Skeletal muscle cell (primary cell): ENCODE measurements at regions not wholly inside any gene's neighbourhood (a gene's known extent, or its start where the extent isn't known, plus 50 kb on each side); places are given as distances from the start of the nearest gene placed in this dataset.
A peak's percentile ranks its signal among the peaks of the same experiment; 100 is the strongest.

Source experiments
- DNase-seq: peaks from one replicate; pipeline ENCODE4 v3.0.0-alpha.2; 2010; ENCODE audit warnings: low read depth
- H3K4me3 ChIP-seq: 2 replicates; pipeline ENCODE4 v1.5.1; 2011; ENCODE audit warnings: low read depth, mild to moderate bottlenecking, control low read depth, low read length, moderate library complexity

DNA sequence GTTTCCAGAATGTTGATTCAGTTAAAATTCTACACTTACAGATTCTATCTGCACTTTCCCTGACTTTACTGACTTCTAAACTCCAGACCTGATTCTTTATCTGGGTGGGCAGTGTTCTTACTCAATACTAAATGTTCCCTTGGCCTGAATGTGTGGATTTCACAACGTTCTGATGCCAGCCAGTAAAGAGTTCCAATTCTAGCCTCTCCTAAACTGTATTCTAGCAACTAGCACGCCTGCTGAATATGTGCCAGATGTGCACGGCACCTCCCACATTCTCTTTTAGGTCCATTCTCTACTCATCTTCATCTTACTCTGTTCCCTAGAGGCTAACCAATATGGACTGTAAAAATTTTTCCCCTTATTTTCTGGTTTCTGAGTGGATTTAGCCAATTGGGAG is 479.5 kb upstream of the AGTR1 start:
- H3K4me3 ChIP-seq: no peak overlapping the region
- no peak for DNase-seq

GRCh38 chr3:148219999-148220398 is 477.7 kb upstream of the AGTR1 start:
- no peak overlapping the region for H3K4me3 ChIP-seq
- DNase-seq: no peak

DNA sequence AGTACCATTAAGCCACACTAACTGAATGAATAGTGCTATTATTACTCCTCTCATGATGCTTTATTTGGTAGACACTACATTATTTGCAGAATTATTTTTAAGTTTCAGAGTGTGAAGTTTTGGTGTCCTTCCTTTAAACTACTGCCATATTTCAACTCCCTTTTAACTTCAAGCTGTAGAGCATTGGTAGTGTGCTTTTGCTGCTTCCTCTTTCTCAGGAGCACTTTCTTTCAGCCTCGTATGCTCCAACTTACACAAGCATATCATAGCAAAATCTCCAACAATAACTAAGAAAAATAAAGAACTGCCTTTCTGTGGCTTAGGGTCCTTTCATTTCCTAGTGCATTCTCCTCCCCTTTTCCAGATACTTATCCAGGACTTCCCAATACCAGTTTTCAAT is 476.4 kb upstream of the AGTR1 start:
- H3K4me3 ChIP-seq: no peak overlapping the region
- DNase-seq: no peak

DNA sequence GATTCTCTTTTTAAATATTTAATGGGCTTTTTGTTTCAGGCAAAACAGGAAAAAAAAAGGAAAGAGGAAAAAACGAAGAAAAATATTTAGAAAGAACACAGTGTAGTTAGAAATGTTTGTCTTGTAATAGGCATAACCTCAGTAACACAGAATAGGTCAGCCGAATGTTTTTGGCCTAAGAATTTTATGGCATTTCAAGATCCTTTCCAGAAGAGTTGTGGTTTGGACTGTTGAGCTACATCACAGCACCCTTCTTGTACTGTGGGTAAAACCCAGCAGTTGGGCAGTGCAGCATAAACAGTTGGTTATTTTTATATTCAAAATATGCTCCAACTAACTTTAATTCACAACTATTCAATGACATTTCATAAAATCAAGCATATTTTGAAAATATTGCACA is 474.4 kb upstream of the AGTR1 start:
- no peak for DNase-seq
- no peak overlapping the region for H3K4me3 ChIP-seq

DNA sequence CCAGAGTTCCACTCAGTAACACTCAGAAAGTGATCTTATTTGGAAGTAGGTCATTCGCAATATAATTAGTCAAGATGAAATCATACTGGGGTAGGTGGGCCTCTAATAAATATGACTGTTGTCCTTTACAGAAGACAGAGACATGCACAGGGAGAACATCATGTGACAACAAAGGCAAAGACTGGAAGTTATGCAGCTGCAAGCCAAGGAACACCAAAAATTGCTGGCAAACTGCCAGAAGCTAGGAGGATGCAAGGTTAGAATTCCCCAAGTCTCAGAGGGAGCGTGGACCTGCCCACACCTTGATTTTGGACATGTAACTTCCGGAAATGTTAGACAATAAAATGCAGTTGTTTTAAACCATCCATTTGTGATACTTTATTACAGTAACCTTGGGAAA is 471.5 kb upstream of the AGTR1 start:
- no peak for DNase-seq
- H3K4me3 ChIP-seq: no peak overlapping the region

GRCh38 chr3:148227534-148227933 is 470.2 kb upstream of the AGTR1 start:
- no peak overlapping the region for H3K4me3 ChIP-seq
- DNase-seq: no peak

DNA sequence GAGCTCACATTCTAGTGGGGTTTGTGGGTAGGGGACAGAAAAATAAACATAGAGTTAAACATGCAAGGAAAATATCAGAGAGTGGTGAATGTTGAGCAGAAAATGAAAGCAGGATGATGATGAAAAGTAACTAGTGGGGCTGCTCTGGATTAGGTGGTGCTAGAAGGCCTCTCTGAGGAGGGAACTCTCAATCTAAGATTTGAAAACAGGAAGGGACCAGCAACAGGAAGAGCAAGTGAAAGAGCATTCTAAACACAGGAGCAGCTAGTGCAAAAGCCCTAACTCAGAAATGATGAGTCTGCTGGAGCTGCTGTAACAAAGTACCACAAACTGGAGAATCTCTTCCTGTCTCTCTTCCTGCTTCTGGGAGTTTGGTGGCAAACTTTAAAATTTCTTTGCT is 468.6 kb upstream of the AGTR1 start:
- no peak for DNase-seq
- H3K4me3 ChIP-seq: no peak overlapping the region

- H3K4me3 ChIP-seq: no peak overlapping the region
- no peak for DNase-seq
Observed at GRCh38 chr3:148230473-148230872, 467.2 kb upstream of the AGTR1 start.

DNA sequence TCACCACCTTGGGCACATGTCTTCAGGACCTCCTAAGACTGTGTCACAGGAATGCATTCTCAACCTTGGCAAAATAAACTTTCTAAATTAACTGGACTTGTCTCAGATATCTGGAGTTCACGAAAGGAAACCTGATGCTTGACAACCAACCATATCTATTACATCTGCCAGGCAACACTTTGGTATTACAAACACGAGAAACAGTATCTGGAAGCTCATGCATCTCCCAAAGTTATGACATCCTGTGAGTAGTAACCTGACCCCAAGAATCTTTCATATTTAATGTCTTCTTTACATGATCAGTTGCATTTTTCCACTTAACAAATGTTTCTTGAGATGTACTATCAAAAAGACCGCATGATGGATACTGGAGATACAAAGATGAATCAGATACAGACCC is 465.3 kb upstream of the AGTR1 start:
- DNase-seq: no peak
- H3K4me3 ChIP-seq: no peak overlapping the region

- DNase-seq: no peak
Observed at GRCh38 chr3:148233403-148233802, 464.3 kb upstream of the AGTR1 start.

GRCh38 chr3:148234536-148234935 is 463.2 kb upstream of the AGTR1 start:
- no peak overlapping the region for H3K4me3 ChIP-seq
- no peak for DNase-seq

More at GRCh38 chr3:148233403-148233802, 464.3 kb upstream of the AGTR1 start:
- H3K4me3 ChIP-seq: no peak overlapping the region

- no peak overlapping the region for H3K4me3 ChIP-seq
- DNase-seq: no peak
Observed at GRCh38 chr3:148235566-148235965, 462.1 kb upstream of the AGTR1 start.

DNA sequence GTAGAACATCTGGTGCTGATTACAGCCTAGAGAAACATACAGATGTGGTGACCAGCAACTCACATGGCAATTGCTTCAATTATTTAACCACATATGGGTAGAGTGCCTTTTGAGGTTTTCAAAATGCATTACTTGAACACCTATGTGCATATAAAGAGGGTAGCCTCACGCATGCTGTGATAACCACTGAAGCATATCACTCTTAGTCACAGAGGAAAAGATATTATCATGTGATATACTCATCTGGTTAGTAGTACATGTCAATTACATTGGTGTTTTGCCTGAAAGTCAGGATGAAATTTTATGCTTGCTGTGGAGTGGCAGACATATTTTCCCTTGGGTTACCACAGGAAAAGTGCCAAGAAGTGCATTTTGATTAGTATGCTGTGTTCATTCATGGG is 459.3 kb upstream of the AGTR1 start:
- DNase-seq: no peak
- no peak overlapping the region for H3K4me3 ChIP-seq

DNA sequence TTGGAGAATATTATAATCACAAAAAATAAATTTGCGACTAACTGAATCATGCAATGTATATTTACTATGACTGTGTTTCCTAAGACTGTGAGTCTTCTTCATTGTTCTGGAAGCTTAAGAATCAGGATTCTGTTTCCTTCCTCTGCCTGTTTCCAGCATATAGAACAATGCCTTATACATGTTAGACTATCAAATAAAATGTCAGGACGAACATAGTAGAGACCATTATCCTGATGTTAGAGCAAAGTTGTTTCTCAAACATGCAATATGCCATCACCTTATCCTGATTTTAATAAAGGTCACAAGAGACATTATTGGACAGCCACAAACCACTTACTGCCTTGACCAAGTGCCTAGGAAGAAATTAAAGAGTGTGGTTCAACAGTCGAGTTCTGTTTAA is 457.4 kb upstream of the AGTR1 start:
- H3K4me3 ChIP-seq: no peak overlapping the region
- no peak for DNase-seq

DNA sequence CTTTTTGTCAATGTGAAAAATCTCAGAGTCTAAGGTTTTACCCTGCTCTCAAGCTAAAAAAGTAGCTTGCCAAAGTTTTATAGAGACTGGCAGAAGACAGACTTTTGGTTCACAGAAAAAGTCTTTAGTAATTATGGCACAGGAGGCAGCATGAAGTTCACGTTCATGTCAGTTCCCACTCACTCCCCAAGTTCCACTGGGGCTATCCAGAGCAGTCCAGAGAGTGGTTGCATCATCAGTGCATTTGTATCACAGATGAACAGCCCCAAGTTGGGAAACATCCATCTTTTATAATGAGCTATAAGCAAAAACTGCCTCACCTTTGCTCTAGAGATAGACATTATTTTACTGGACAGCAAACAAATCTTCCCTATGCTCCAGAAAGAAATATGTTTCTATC is 454.1 kb upstream of the AGTR1 start:
- H3K4me3 ChIP-seq: no peak overlapping the region
- DNase-seq: peak; percentile 58

- DNase-seq: no peak
- no peak overlapping the region for H3K4me3 ChIP-seq
Observed at GRCh38 chr3:148246291-148246923, 451.3 kb upstream of the AGTR1 start.

DNA sequence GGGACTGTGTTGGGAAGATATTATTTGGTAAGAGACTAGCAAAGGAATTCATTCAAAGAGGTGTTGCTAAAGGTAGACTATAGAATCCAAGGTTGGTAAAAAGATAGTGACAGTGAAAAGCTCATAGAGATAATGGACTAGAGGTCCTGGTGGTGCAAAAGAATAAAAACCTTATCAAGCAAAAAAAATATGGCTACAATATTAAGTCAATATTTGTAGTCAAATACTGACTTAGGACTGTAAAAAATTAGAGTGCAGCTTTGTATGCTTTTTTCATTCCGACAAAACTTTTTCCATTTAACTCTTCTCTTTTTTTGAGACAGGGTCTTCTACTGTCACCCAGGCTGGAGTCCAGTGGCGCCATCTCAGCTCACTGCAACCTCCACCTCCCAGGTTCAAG is 444.0 kb upstream of the AGTR1 start:
- no peak overlapping the region for H3K4me3 ChIP-seq
- no peak for DNase-seq

GRCh38 chr3:148254402-148254801 is 443.3 kb upstream of the AGTR1 start:
- DNase-seq: no peak
- no peak overlapping the region for H3K4me3 ChIP-seq

DNA sequence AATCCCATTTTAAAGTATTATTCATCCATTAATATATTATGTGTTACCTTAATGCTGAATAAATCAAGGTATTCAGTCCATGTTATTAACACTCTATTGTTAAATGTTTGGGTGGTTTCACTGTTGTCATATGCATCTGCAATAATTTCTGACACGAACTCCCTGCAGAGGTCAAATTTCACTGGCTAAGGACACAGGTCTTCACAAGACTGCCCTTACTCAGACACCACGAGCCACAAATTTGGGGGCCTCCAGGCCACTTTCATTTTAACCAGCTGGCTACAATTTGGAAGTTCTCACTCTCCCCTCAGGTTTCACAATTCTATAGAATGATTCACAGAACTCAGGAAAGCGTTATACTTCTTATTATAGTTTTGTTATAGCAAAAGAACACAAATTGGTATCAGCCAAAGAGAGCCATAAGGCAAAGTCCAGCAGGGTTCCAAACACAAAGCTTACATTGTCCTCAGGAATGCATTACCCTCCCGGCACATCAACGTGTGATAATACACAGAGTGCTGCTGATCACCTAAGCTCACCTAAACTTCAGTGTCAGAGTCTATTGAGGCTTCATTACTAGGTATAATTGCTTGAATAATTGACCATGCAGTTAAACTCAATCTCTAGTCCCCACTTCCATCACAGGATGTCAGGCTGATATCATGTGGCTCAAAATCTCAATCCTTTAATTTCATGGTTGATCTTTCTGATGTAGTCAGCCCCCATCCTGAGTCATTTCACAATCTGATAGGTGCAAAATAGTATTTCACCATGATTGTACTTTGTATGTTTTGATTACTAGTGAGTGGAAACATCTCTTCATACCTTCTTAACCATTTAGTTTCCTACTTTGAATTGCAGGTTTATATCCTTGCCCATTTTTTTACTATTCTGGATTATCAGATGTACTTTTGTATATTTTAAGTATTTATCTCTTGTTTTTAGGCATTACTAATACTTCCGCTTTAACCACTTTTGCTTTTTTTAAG is 441.4 kb upstream of the AGTR1 start:
- no peak for DNase-seq
- H3K4me3 ChIP-seq: no peak overlapping the region

- no peak for DNase-seq
- no peak overlapping the region for H3K4me3 ChIP-seq
Observed at GRCh38 chr3:148262980-148263379, 434.7 kb upstream of the AGTR1 start.

DNA sequence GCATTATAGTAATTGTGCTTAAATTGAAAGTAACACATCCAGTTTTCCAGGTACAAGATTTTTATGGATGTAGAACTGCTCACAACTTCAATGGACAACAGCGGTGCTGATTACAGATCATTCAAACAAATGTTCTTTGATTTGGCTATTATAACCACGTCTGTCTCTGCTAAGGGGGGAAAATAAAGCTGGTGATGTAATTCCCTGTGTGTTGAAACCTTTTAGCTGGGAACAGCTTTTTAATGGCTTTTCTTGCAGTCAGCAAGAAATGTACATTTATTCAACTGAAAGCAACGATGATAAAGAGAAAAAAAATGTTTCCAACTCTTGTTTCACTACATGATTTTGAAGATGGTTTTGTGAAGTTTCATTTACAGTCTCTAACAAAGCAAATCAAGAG is 431.9 kb upstream of the AGTR1 start:
- no peak for DNase-seq
- no peak overlapping the region for H3K4me3 ChIP-seq
